Right hindlimb (tissue), 1 donor: ENCODE measurements at regions not wholly inside any gene's neighbourhood (a gene's known extent, or its start where the extent isn't known, plus 50 kb on each side); places are given as distances from the start of the nearest gene placed in this dataset.
"Not testable (repeated sequence)": the region's sequence is repeated elsewhere in the genome, so short reads cannot be mapped to it uniquely, and the experiment has no call there.

Experiments
- DNase-seq: peaks from one replicate; pipeline ENCODE4 v3.0.0-alpha.2; 2018

GRCh38 chr15:36430726-36431265, 148.6 kb upstream of the CDIN1 start:
- no peak for DNase-seq

GRCh38 chr15:36432161-36432560, 147.3 kb upstream of the CDIN1 start:
- no peak for DNase-seq

- no peak for DNase-seq
Measured at GRCh38 chr15:36434177-36434576, 145.2 kb upstream of the CDIN1 start.

GRCh38 chr15:36438499-36438898, 140.9 kb upstream of the CDIN1 start:
- no peak for DNase-seq

GRCh38 chr15:36447373-36447772, 132.1 kb upstream of the CDIN1 start:
- DNase-seq: no peak

GRCh38 chr15:36448418-36448817, 131.0 kb upstream of the CDIN1 start:
- DNase-seq: no peak

GRCh38 chr15:36449084-36449661, 130.3 kb upstream of the CDIN1 start:
- DNase-seq: no peak

GRCh38 chr15:36449662-36450145, 129.7 kb upstream of the CDIN1 start:
- DNase-seq: no peak

- DNase-seq: not testable (repeated sequence)
Measured at GRCh38 chr15:36454244-36454643, 125.2 kb upstream of the CDIN1 start.

GRCh38 chr15:36458411-36458810, 121.0 kb upstream of the CDIN1 start:
- DNase-seq: no peak

GRCh38 chr15:36465304-36465703, 114.1 kb upstream of the CDIN1 start:
- no peak for DNase-seq

- peak; percentile 19 for DNase-seq
Measured at GRCh38 chr15:36468746-36469145, 110.7 kb upstream of the CDIN1 start.

- DNase-seq: no peak
Measured at GRCh38 chr15:36469311-36469966, 110.0 kb upstream of the CDIN1 start.

GRCh38 chr15:36472672-36473071, 106.8 kb upstream of the CDIN1 start:
- DNase-seq: no peak

- no peak for DNase-seq
Measured at GRCh38 chr15:36478561-36478960, 100.9 kb upstream of the CDIN1 start.

- DNase-seq: no peak
Measured at GRCh38 chr15:36479200-36479896, 100.1 kb upstream of the CDIN1 start.

- no peak for DNase-seq
Measured at GRCh38 chr15:36481156-36481555, 98.3 kb upstream of the CDIN1 start.

GRCh38 chr15:36483409-36483808, 96.0 kb upstream of the CDIN1 start:
- DNase-seq: no peak

- DNase-seq: no peak
Measured at GRCh38 chr15:36484038-36484778, 95.2 kb upstream of the CDIN1 start.

- no peak for DNase-seq
Measured at GRCh38 chr15:36491912-36492311, 87.5 kb upstream of the CDIN1 start.

- DNase-seq: no peak
Measured at GRCh38 chr15:36495456-36495991, 83.9 kb upstream of the CDIN1 start.

- no peak for DNase-seq
Measured at GRCh38 chr15:36497901-36498300, 81.5 kb upstream of the CDIN1 start.

- DNase-seq: no peak
Measured at GRCh38 chr15:36498401-36498800, 81.0 kb upstream of the CDIN1 start.
